ENCODE measurements at regions not wholly inside any gene's neighbourhood (a gene's known extent, or its start where the extent isn't known, plus 50 kb on each side); places are given as distances from the start of the nearest gene placed in this dataset.

DNA sequence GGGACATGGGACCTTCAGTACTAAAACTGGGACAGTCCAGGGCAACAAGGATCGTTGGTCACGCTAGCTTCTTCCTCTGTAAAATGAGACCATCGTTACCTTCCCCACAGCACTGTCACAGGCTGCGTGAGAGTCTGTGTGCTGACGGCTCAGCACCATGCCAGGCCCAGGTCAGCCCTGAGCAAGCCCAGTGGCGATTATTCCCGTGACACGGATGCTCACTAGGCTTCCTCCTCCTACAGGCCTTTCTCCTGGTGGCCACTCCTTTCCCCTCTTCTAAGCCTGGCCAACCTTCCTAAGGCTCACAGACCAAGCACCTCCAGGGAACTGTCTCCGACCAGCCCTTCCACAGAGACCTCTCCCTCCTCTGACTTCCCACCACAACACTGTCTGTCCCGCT, 69.3 kb upstream of the RUNX3 start (continued):
- TF ChIP-seq TOX (CRISPR knock-in tag; IDR thresholded peaks at IDR 0.05; ENCODE audit: borderline replicate concordance) (no peak), CSDC2 (CRISPR knock-in tag; IDR thresholded peaks at IDR 0.05) (no peak)
- TF ChIP-seq, protein P1, sequence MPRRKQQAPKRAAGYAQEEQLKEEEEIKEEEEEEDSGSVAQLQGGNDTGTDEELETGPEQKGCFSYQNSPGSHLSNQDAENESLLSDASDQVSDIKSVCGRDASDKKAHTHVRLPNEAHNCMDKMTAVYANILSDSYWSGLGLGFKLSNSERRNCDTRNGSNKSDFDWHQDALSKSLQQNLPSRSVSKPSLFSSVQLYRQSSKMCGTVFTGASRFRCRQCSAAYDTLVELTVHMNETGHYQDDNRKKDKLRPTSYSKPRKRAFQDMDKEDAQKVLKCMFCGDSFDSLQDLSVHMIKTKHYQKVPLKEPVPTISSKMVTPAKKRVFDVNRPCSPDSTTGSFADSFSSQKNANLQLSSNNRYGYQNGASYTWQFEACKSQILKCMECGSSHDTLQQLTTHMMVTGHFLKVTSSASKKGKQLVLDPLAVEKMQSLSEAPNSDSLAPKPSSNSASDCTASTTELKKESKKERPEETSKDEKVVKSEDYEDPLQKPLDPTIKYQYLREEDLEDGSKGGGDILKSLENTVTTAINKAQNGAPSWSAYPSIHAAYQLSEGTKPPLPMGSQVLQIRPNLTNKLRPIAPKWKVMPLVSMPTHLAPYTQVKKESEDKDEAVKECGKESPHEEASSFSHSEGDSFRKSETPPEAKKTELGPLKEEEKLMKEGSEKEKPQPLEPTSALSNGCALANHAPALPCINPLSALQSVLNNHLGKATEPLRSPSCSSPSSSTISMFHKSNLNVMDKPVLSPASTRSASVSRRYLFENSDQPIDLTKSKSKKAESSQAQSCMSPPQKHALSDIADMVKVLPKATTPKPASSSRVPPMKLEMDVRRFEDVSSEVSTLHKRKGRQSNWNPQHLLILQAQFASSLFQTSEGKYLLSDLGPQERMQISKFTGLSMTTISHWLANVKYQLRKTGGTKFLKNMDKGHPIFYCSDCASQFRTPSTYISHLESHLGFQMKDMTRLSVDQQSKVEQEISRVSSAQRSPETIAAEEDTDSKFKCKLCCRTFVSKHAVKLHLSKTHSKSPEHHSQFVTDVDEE (CRISPR knock-in tag; IDR thresholded peaks at IDR 0.05) = no peak

DNA sequence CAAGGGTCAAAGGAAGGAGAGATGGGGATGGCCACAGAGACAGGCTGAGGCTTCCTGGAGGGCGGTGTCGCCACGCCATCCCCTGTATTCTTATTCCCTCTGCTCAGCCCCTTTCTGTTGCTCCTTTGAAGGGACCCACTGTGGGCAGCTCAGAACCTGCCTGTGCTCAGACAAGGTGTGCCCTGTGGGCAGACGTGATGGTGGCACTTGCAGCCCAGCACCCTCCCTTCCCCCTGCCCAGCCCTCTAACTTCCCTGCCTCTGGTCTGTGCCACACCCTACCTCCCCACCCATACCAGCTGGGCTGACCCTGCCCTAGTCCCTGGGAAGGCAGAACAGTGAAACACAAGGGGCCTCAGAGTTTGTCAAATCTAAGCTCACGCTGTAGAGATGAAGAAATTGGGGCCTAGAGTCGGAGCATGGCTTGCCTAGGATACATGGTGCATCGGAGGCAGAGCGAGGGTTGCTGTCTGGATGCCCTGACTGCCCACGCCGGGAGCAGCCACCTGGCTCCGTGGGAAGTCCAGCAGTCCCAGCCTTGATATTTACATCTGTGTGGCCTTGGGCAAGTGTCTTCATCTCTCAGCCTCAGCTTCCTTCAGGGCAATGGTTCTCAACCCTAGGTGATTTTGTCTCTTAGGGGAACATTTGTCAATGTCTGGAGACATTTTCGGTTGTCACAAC, 68.6 kb upstream of the RUNX3 start:
- ATAC-seq = no peak
- no peak for TF ChIP-seq ARNTL (CRISPR knock-in tag; IDR thresholded peaks at IDR 0.05; ENCODE audit: borderline replicate concordance, low read depth)
- no peak for TF ChIP-seq SNAI2 (CRISPR knock-in tag; IDR thresholded peaks at IDR 0.05)
- no peak for TF ChIP-seq BACH2 (CRISPR knock-in tag; IDR thresholded peaks at IDR 0.05; ENCODE audit: borderline replicate concordance)
- no peak for TF ChIP-seq ZC3H10 (CRISPR knock-in tag; IDR thresholded peaks at IDR 0.05)
- TF ChIP-seq, protein P2, sequence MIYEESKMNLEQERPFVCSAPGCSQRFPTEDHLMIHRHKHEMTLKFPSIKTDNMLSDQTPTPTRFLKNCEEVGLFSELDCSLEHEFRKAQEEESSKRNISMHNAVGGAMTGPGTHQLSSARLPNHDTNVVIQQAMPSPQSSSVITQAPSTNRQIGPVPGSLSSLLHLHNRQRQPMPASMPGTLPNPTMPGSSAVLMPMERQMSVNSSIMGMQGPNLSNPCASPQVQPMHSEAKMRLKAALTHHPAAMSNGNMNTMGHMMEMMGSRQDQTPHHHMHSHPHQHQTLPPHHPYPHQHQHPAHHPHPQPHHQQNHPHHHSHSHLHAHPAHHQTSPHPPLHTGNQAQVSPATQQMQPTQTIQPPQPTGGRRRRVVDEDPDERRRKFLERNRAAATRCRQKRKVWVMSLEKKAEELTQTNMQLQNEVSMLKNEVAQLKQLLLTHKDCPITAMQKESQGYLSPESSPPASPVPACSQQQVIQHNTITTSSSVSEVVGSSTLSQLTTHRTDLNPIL (CRISPR knock-in tag; IDR thresholded peaks at IDR 0.05; ENCODE audit: low read depth) = no peak
- TF ChIP-seq ZNF70 (CRISPR knock-in tag; IDR thresholded peaks at IDR 0.05) = no peak
- TF ChIP-seq, protein P3, sequence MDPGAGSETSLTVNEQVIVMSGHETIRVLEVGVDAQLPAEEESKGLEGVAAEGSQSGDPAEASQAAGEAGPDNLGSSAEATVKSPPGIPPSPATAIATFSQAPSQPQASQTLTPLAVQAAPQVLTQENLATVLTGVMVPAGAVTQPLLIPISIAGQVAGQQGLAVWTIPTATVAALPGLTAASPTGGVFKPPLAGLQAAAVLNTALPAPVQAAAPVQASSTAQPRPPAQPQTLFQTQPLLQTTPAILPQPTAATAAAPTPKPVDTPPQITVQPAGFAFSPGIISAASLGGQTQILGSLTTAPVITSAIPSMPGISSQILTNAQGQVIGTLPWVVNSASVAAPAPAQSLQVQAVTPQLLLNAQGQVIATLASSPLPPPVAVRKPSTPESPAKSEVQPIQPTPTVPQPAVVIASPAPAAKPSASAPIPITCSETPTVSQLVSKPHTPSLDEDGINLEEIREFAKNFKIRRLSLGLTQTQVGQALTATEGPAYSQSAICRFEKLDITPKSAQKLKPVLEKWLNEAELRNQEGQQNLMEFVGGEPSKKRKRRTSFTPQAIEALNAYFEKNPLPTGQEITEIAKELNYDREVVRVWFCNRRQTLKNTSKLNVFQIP (CRISPR knock-in tag; IDR thresholded peaks at IDR 0.05; ENCODE audit: borderline replicate concordance, low read depth) = no peak
- no peak for TF ChIP-seq ZNF8 (CRISPR knock-in tag; IDR thresholded peaks at IDR 0.05)
- TF ChIP-seq PPARA (CRISPR knock-in tag; IDR thresholded peaks at IDR 0.05; ENCODE audit: borderline replicate concordance) = no peak
- TF ChIP-seq TOX (CRISPR knock-in tag; IDR thresholded peaks at IDR 0.05; ENCODE audit: borderline replicate concordance) = no peak
- TF ChIP-seq GLIS3 (CRISPR knock-in tag; IDR thresholded peaks at IDR 0.05) = no peak
- no peak for TF ChIP-seq ESRRG (CRISPR knock-in tag; IDR thresholded peaks at IDR 0.05)
- no peak for TF ChIP-seq ZFP30 (CRISPR knock-in tag; IDR thresholded peaks at IDR 0.05)

DNA sequence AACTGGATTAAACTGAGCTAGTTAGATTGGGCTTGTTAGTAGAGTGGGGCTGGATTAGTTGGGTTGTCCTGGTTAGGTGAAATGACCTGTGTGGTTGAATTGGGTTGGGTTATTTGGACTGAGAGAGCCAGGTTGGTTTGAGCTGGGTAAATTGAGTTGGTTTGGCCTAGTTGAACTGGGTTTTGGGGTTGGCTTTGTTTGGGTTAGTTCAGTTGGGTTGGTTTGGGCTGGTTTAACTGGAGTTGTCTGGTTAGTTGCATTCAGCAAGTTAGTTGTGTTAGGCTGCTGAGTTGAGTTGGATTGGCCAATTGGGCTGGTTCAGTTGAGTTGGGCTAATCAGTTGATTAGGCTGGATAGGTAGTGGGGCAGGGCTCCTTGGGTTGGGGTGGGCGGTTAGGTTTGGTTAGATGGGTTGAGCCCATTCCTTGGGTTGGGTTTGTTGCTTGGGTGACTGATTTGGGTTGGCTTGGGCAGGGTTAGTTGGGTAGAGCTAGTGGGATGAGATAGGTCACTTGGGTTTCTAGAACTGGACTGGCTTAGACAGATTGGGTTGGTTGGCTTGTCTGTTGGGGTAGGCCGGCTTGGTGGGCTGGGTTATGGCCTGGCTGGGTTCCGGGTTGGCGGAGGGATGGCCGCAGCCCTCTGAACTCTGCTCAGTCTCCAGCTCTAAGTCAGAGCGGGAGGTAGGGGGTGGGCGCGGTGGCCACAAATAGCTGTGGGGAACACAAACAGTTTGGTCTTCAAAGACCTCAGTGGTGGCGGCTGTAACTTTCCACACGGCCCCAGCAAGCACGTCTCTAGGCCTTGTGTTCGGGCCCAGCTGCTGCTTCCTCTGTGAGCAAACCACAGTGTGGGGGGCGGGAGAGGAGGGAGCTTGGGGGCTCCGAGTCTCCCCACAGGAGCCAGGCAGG, 67.2 kb upstream of the RUNX3 start:
- no peak for ATAC-seq
- TF ChIP-seq BACH2 (CRISPR knock-in tag; IDR thresholded peaks at IDR 0.05; ENCODE audit: borderline replicate concordance) (no peak), PPARA (CRISPR knock-in tag; IDR thresholded peaks at IDR 0.05; ENCODE audit: borderline replicate concordance) (no peak), ZNF70 (CRISPR knock-in tag; IDR thresholded peaks at IDR 0.05) (no peak), ISL1 (CRISPR knock-in tag; IDR thresholded peaks at IDR 0.05) (no peak), ARNTL (CRISPR knock-in tag; IDR thresholded peaks at IDR 0.05; ENCODE audit: borderline replicate concordance, low read depth) (no peak), ZFP3 (CRISPR knock-in tag; IDR thresholded peaks at IDR 0.05) (no peak), ESRRG (CRISPR knock-in tag; IDR thresholded peaks at IDR 0.05) (no peak), CSDC2 (CRISPR knock-in tag; IDR thresholded peaks at IDR 0.05) (no peak)
- TF ChIP-seq, protein P4, sequence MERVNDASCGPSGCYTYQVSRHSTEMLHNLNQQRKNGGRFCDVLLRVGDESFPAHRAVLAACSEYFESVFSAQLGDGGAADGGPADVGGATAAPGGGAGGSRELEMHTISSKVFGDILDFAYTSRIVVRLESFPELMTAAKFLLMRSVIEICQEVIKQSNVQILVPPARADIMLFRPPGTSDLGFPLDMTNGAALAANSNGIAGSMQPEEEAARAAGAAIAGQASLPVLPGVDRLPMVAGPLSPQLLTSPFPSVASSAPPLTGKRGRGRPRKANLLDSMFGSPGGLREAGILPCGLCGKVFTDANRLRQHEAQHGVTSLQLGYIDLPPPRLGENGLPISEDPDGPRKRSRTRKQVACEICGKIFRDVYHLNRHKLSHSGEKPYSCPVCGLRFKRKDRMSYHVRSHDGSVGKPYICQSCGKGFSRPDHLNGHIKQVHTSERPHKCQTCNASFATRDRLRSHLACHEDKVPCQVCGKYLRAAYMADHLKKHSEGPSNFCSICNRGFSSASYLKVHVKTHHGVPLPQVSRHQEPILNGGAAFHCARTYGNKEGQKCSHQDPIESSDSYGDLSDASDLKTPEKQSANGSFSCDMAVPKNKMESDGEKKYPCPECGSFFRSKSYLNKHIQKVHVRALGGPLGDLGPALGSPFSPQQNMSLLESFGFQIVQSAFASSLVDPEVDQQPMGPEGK (CRISPR knock-in tag; IDR thresholded peaks at IDR 0.05; ENCODE audit: borderline replicate concordance) = no peak
- TF ChIP-seq, protein P2 (CRISPR knock-in tag; IDR thresholded peaks at IDR 0.05; ENCODE audit: low read depth) = no peak
- TF ChIP-seq, protein P1 (CRISPR knock-in tag; IDR thresholded peaks at IDR 0.05) = no peak
- TF ChIP-seq, protein P3 (CRISPR knock-in tag; IDR thresholded peaks at IDR 0.05; ENCODE audit: borderline replicate concordance, low read depth) = no peak
